MM.1S (cell line): ENCODE measurements at regions not wholly inside any gene's neighbourhood (a gene's known extent, or its start where the extent isn't known, plus 50 kb on each side); places are given as distances from the start of the nearest gene placed in this dataset.

Experiments
- DNase-seq: peaks from one replicate; pipeline ENCODE4 v3.0.0-alpha.2; 2015
- H2AFZ ChIP-seq: fragments of 300-600 bp; sonication (generic); 2 replicates; pipeline ENCODE4 v1.6.0; 2016; ENCODE audit warnings: antibody characterized with exemption, low read length
- H3F3A ChIP-seq: fragments of 300-600 bp; sonication (generic); 2 replicates; pipeline ENCODE4 v1.6.1; 2016; ENCODE audit warnings: mild to moderate bottlenecking, antibody characterized with exemption, low read length, moderate library complexity, mixed read lengths; ENCODE audit not compliant: insufficient read depth
- H3K27ac ChIP-seq: fragments of 300-600 bp; sonication (generic); 2 replicates; pipeline ENCODE4 v1.5.1; 2016; ENCODE audit warnings: mild to moderate bottlenecking, low read length
- H3K27me3 ChIP-seq: fragments of 300-600 bp; sonication (generic); replicated peaks from 2 replicates; pipeline ENCODE4 v1.6.0; 2016; ENCODE audit warnings: low read length; ENCODE audit not compliant: insufficient read depth
- H3K36me3 ChIP-seq: fragments of 300-600 bp; sonication (generic); replicated peaks from 2 replicates; pipeline ENCODE4 v1.6.1; 2016; ENCODE audit warnings: mild to moderate bottlenecking, low read length, mixed read lengths; ENCODE audit not compliant: insufficient read depth
- H3K4me1 ChIP-seq: fragments of 300-600 bp; sonication (generic); 2 replicates; pipeline ENCODE4 v1.6.1; 2016; ENCODE audit warnings: low read length, mixed read lengths
- H3K4me2 ChIP-seq: fragments of 300-600 bp; sonication (generic); 2 replicates; pipeline ENCODE4 v1.6.0; 2016; ENCODE audit warnings: low read depth, low read length
- H3K4me3 ChIP-seq: fragments of 300-600 bp; sonication (generic); 2 replicates; pipeline ENCODE4 v1.5.1; 2016; ENCODE audit warnings: low read length, mixed read lengths
- H3K79me2 ChIP-seq: fragments of 300-600 bp; sonication (generic); 2 replicates; pipeline ENCODE4 v1.6.1; 2016; ENCODE audit warnings: mixed run types, low read length, mixed read lengths
- H3K9ac ChIP-seq: fragments of 300-600 bp; sonication (generic); 2 replicates; pipeline ENCODE4 v1.6.1; 2016; ENCODE audit warnings: low read length, mixed read lengths
- H3K9me2 ChIP-seq: fragments of 300-600 bp; sonication (generic); replicated peaks from 2 replicates; pipeline ENCODE4 v1.6.1; 2016; ENCODE audit warnings: mild to moderate bottlenecking, low read length, mixed read lengths; ENCODE audit not compliant: insufficient read depth
- H3K9me3 ChIP-seq: fragments of 300-600 bp; sonication (generic); replicated peaks from 2 replicates; pipeline ENCODE4 v1.6.1; 2016; ENCODE audit warnings: mild to moderate bottlenecking, low read length, mixed read lengths; ENCODE audit not compliant: insufficient read depth
- H4K20me1 ChIP-seq: fragments of 300-600 bp; sonication (generic); 2 replicates; pipeline ENCODE4 v1.6.1; 2016; ENCODE audit warnings: mild to moderate bottlenecking, low read length, moderate library complexity, mixed read lengths; ENCODE audit not compliant: insufficient read depth
- CTCF ChIP-seq: fragments of 300-600 bp; sonication (generic); IDR thresholded peaks from 2 replicates; pipeline ENCODE4 v1.5.1; 2016; ENCODE audit warnings: antibody characterized with exemption, low read length, mixed read lengths
- EZH2 ChIP-seq: fragments of 300-600 bp; sonication (generic); optimal IDR thresholded peaks from 2 replicates; pipeline ENCODE3; 2017; ENCODE audit warnings: low read depth, mild to moderate bottlenecking, antibody characterized with exemption, low read length, mixed read lengths
- EZH2phosphoT487 ChIP-seq: fragments of 300-600 bp; sonication (generic); IDR thresholded peaks from 2 replicates; pipeline ENCODE4 v1.6.1; 2018; ENCODE audit warnings: antibody characterized with exemption, low read length

GRCh38 chr11:112540261-112540660 is 279.6 kb upstream of the PLET1 start:
- TF ChIP-seq EZH2: no peak
- TF ChIP-seq CTCF: no peak
- no peak for TF ChIP-seq EZH2phosphoT487
- no peak overlapping the region for H3K4me3 ChIP-seq
- H3K79me2 ChIP-seq: no peaks in the 10 kb centered on the region
- H3K27me3 ChIP-seq: no peaks in the 10 kb centered on the region
- no peak for DNase-seq
- no peak overlapping the region for H2AFZ ChIP-seq
- no peak overlapping the region for H3K9ac ChIP-seq
- no peak overlapping the region for H3K4me2 ChIP-seq
- no peaks in the 10 kb centered on the region for H3K9me3 ChIP-seq
- H3F3A ChIP-seq: no peaks in the 10 kb centered on the region
- H3K9me2 ChIP-seq: no peaks in the 10 kb centered on the region
- no peaks in the 10 kb centered on the region for H4K20me1 ChIP-seq
- H3K36me3 ChIP-seq: no peaks in the 10 kb centered on the region
- H3K27ac ChIP-seq: no peak overlapping the region
- H3K4me1 ChIP-seq: no peaks in the 10 kb centered on the region

- H3K9me3 ChIP-seq: no peaks in the 10 kb centered on the region
- no peak for DNase-seq
- TF ChIP-seq CTCF (no peak), EZH2phosphoT487 (no peak), EZH2 (no peak)
- no peaks in the 10 kb centered on the region for H3F3A ChIP-seq
- no peaks in the 10 kb centered on the region for H3K9me2 ChIP-seq
- H3K79me2 ChIP-seq: no peaks in the 10 kb centered on the region
- no peak overlapping the region for H3K9ac ChIP-seq
- H3K4me3 ChIP-seq: no peak overlapping the region
- no peak overlapping the region for H3K4me2 ChIP-seq
- no peaks in the 10 kb centered on the region for H4K20me1 ChIP-seq
- H3K27ac ChIP-seq: no peak overlapping the region
- no peak overlapping the region for H2AFZ ChIP-seq
- H3K27me3 ChIP-seq: no peaks in the 10 kb centered on the region
- no peaks in the 10 kb centered on the region for H3K4me1 ChIP-seq
- H3K36me3 ChIP-seq: no peaks in the 10 kb centered on the region
Observed at GRCh38 chr11:112541140-112542046, 280.7 kb upstream of the PLET1 start.

GRCh38 chr11:112542479-112542878 is 281.8 kb upstream of the PLET1 start:
- no peak for TF ChIP-seq EZH2phosphoT487
- no peak for TF ChIP-seq CTCF
- TF ChIP-seq EZH2: no peak

More at GRCh38 chr11:112542479-112542878, 281.8 kb upstream of the PLET1 start:
- no peaks in the 10 kb centered on the region for H3K9me3 ChIP-seq
- no peaks in the 10 kb centered on the region for H3F3A ChIP-seq
- H3K4me2 ChIP-seq: no peak overlapping the region
- no peaks in the 10 kb centered on the region for H3K4me1 ChIP-seq
- H3K9ac ChIP-seq: no peak overlapping the region
- H2AFZ ChIP-seq: no peak overlapping the region
- H3K27ac ChIP-seq: no peak overlapping the region
- H3K36me3 ChIP-seq: no peaks in the 10 kb centered on the region
- no peaks in the 10 kb centered on the region for H3K9me2 ChIP-seq
- H4K20me1 ChIP-seq: no peaks in the 10 kb centered on the region
- no peak for DNase-seq
- no peaks in the 10 kb centered on the region for H3K27me3 ChIP-seq
- H3K4me3 ChIP-seq: no peak overlapping the region
- no peaks in the 10 kb centered on the region for H3K79me2 ChIP-seq
